GM18951 (cell line): ENCODE measurements at regions not wholly inside any gene's neighbourhood (a gene's known extent, or its start where the extent isn't known, plus 50 kb on each side); places are given as distances from the start of the nearest gene placed in this dataset.

Experiments used
- POLR2A ChIP-seq: IDR thresholded peaks from 4 replicates; pipeline ENCODE4 v1.6.1; 2011; ENCODE audit warnings: mild to moderate bottlenecking; ENCODE audit not compliant: insufficient read length, insufficient read depth; ENCODE audit errors: extremely low read depth
- in situ Hi-C: fragments of 300-500 bp; cut with MboI; formaldehyde crosslinking; loops from one replicate; pipeline ENCODE4 v1.12.0; 2022; ENCODE audit warnings: low sequenced_read_pairs, mixed read lengths, inconsistent platforms; ENCODE audit not compliant: unreplicated experiment

DNA sequence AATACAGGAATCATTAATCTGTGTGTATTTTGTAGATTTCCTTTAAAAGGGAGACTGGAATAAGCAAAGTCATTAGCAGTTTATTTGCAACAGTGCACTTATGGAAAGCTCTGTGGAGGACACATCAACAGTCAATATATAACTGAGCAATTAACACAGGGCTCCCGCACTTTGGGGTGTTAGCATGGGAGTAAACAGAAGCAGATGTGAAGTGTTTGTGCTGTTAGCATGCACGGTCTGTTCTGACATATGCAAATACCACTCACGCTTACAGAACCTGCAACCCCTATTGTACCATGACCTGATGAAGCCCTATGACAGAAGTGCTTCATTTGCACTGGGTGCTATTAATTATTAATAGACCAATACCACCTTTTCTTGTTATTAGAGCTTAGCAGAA lies 118.9 kb downstream of the PPP1R3A start:
- no peak for TF ChIP-seq POLR2A
- in situ Hi-C loops: no loop called here

DNA sequence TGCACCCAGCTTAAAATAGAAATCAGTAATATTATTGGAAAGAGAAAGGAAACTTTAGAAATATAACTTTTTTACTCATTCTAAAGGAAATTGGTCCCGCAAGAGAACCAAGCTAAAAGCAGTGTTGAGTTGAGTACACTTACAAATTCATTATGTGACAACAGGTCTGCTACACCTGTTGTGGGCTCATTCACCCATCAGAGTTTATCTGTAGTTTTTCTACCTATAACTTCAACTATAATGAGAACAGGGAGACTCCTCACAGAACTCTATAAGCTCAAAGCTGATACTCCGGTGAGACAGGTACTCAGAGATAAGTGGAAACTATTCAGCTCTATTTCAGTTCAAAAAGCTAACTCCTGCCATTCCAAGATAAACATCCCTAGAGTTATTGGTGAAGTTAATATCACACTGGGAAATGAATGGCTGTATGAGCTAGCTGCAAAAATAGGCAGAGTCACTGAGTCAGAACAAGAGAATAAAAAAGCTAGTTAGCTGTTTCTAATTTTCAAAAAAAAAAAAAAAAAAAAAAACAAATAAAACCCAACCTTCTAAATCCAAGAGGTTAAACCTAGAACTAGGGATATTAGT lies 121.3 kb downstream of the PPP1R3A start:
- in situ Hi-C loops: no loop called here
- TF ChIP-seq POLR2A: no peak

DNA sequence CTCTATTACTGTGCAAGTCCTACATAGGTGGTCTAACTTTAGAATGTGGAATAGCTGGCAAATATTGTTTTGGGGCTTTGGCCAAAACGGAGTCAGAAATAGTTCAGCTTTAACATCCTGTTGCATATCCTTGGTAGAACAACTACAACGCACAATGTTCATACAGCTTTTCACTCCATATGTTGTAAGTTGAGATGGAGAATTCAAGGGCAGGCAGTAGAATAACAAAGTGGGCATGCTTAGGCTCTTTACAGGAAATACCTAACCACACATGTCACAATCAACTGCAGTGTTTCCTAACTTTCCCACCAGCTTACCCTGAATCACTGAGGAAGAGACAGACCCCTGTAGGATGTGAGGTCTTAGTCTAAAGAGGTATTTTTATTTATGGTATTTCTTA lies 122.3 kb downstream of the PPP1R3A start:
- no peak for TF ChIP-seq POLR2A
- in situ Hi-C loops: no loop called here

DNA sequence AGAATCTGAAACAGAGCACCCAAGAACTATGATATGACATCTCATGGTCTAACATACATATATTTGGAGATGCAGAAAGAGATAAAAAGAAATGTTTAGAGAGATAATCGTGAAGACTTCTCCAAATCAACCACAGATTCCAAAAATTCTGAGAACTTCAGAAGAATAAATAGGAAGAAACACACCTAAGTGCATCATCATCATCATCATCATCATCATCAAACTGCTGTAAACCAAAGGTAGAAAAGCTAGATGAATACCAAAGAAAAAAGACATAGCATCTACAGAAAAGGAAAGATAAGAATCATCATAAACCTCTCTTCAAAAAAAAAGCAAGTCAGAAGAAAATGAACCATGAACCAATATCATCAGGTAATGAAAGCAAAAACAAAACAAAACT lies 124.2 kb downstream of the PPP1R3A start:
- TF ChIP-seq POLR2A: no peak
- in situ Hi-C loops: no loop called here

DNA sequence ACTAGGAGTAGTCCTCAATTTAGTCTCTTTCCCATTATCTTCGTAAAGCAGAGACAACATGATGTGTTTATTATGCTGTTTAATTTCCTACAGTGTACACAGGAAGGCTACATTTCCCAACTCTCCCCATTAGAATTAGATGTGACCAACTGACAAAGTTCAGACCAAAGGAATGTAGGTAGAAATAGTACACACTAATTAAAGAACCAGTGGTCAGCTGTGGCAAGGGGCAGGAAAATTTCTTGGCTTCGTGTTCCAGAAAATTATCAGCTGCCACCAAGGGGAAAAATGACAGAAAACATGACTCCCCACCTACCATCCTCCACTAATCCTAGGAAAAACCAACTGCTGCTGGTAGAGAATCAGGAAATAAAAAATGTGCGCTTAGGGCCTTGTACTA lies 125.6 kb downstream of the PPP1R3A start:
- no peak for TF ChIP-seq POLR2A
- in situ Hi-C loops: no loop called here

DNA sequence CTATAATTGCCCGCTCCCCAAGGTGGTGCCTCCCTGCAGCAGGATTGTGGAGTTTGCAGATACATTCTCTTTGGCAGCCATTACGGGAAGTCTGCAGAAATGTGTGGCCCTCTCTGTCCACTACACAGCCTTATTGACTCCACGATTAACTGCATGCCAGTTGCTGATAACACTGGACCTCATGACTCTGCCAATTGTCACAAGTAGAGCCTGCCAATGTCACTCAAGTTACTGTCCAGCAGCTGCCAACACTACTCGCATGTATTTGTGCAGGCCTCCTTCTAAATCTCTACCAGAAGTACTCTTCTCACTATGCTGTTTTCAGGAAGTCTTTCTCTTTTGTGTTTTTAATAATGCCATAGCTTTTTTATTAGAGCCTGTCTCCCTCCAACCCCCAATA lies 128.8 kb downstream of the PPP1R3A start:
- no peak for TF ChIP-seq POLR2A
- in situ Hi-C loops: no loop called here

DNA sequence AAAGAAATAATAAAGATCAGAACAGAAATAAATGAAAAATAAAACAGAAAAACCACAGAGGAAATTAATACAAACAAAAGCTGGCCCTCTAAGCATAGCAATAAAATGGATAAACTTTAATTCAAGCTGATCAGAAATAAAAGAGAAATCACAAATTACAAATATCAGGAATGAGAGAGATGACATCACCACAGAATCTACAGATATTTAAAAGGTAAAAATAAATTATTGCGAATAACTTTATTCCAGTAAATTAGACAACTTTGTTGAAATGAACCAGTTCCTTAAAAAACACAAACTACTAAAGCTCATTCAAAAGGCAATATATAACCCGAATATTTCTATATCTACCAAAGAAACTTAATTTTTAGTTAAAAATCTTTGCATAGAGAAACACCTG lies 131.7 kb downstream of the PPP1R3A start:
- in situ Hi-C loops: no loop called here
- no peak for TF ChIP-seq POLR2A

DNA sequence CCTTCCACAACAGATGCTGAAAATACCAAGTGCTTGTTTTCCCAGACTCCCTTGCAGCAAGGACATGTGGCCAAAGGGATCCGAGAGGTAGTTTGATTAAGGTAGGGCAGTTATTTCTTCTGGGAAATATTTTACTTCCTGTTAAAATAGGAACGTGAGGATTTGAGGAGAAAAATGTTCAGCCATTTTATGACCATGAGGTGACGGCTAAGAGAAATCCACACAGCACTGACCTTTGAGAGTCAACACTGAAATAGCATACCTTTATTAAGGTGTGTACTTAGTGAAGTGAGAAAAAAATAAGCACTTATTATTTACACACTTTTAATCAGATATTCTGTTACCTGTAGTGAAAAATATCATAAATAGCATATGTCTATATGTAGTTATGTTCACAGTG lies 133.9 kb downstream of the PPP1R3A start:
- no peak for TF ChIP-seq POLR2A
- in situ Hi-C loops: no loop called here

DNA sequence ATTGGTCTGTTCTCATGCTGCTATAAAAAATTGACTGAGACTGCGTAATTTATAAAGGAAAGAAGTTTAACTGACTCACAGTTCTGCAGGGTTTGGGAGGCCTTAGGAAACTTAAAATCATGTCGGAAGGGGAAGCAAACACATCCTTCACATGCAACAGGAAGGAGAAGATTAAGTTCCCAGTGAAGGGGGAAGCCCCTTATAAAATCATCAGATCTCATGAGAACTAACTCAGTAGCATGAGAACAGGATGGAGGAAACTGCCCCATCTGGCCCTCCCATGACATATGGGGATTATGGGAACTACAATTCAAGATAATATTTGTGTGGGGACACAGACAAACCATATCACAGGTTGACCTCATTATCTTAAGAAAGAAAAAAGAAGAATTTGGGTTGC lies 134.5 kb downstream of the PPP1R3A start:
- TF ChIP-seq POLR2A: no peak
- in situ Hi-C loops: no loop called here

DNA sequence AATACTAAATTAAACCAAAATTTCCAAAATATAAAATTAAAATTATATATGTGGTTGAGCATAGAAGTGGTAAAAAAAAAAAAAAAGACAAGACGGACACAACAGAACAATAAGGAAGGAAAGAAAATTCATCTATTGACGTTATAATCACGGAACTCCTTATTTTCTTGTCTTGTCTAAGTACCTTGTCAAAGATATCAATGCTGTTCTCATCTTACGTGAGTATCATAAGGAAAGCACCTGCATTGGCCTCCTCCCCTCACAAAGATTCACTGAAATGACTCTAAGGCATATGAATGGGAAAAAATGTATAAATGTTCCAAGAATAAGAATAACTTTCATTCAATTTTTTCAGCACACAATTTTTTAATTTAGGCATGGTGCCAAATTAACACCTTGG lies 135.4 kb downstream of the PPP1R3A start:
- TF ChIP-seq POLR2A: no peak
- in situ Hi-C loops: no loop called here

DNA sequence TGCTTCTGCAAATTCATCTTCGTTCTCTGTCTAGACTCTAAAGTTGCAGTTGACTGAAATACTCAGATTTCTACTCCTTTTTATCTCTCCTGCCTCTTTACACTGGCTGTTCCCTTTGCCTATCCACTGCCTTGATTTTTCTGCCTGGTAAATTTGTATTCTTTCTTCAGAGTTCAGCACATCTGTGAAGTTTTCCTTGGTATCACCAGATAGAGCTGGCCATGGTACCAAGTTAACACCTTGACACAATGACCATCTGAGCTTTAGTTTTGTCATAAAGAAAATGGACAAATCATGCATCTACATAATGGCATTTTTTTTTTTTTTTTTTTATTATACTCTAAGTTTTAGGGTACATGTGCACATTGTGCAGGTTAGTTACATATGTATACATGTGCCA lies 143.0 kb downstream of the PPP1R3A start:
- TF ChIP-seq POLR2A: no peak
- in situ Hi-C loops: no loop called here

DNA sequence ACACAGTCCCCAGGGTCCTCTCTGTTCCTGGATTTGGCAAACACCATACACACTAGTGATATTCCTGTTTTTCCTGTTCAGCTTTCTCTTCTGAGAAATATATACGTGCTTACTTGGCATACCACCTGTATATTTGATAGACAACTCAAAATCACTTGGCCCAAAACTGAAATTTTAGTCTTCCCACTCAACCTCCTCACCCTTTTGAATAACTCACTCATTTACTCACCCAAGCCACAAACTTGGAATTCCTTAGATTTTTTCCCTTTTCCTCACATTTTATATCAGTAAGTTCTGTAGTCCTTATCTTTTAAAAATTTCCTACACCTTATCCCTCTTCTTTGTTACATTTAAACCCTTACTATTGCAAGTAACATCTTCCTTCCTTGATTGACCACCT lies 143.4 kb downstream of the PPP1R3A start:
- in situ Hi-C loops: no loop called here
- TF ChIP-seq POLR2A: no peak

DNA sequence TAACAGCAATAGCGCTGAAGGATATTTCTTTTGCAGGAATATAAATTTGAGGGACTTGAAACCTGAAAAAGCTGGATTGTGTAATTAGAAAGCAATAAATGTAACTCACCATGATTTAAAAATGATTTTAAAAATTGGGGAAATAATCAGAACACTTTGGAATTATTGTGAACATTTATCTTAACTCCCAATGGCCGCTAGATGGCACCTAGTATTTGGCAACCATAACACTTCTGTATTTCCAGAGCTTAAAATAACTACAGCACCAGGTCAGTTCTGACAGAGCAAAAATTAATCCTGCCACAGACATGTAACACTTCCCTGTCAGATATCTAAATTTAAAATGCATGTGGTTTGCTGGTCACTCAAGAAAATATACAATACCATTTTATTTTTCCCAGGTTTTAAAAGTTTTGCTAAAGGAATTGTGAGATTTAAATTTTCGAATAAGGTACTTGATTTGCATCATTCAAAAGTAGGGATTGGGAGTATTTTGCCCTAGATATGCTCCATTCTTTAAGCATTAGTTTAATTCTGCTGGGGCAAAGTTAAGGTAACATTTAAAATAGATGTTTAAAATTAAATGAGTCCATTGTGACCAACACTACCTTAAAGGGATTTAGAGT lies 144.5 kb downstream of the PPP1R3A start:
- TF ChIP-seq POLR2A: no peak
- in situ Hi-C loops: no loop called here

DNA sequence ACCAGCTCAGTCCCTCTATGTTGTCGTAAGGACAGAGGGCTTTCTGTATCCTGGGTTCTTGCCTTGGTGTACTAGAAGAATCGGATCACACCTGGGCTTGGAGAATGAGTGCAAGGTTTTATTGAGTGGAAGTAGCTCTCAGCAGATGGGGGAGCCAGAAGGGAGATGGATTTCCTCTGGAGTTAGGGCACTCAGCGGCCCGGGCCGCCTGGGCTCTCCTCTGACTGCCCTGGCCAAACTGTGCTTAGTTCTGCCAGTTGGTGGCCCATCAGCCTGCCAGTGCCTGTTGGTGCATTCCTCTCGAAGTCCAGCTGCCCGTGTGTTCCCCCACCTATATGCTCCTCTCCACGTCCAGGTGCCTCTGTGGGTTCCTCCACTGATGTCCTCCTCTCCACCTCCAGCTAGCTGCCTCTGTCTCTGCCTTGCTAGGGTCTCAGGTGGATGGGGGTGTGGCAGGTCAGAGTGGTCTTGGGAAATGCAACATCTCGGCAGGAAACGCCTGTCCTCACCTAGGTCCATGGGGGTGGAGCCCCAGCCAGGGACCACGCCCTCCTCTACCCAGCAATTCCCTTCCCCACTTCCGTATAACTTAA lies 148.6 kb downstream of the PPP1R3A start:
- no peak for TF ChIP-seq POLR2A
- in situ Hi-C loops: no loop called here
